Neutrophil (primary cell): ENCODE measurements at regions not wholly inside any gene's neighbourhood (a gene's known extent, or its start where the extent isn't known, plus 50 kb on each side); places are given as distances from the start of the nearest gene placed in this dataset.
A peak's percentile ranks its signal among the peaks of the same experiment; 100 is the strongest.
"Not testable (repeated sequence)": the region's sequence is repeated elsewhere in the genome, so short reads cannot be mapped to it uniquely, and the experiment has no call there.

Experiments
- H3K27ac ChIP-seq: fragments of 200-600 bp; sonication (generic); 2 replicates; pipeline ENCODE4 v1.5.1; 2016; ENCODE audit warnings: mild to moderate bottlenecking, moderate library complexity
- H3K27me3 ChIP-seq: fragments of 200-600 bp; sonication (generic); 2 replicates; pipeline ENCODE4 v1.6.0; 2016; ENCODE audit warnings: mild to moderate bottlenecking
- H3K36me3 ChIP-seq: fragments of 200-600 bp; sonication (generic); 2 replicates; pipeline ENCODE4 v1.5.1; 2017
- H3K4me1 ChIP-seq, 2 experiments: fragments of 200-600 bp in 1 of 2; sonication (generic) in 1 of 2; 1 replicate in 1 of 2; 2 replicates in 1 of 2; pipeline versions ENCODE4 v1.5.1 to v1.6.1; 2013 to 2016; ENCODE audit warnings: low read depth in 1 of 2, low read length in 1 of 2, mild to moderate bottlenecking in 1 of 2, moderate library complexity in 1 of 2; ENCODE audit not compliant: control insufficient read depth in 1 of 2, insufficient read depth in 1 of 2
- H3K4me3 ChIP-seq, 2 experiments: fragments of 200-600 bp in 1 of 2; sonication (generic) in 1 of 2; 1 replicate in 1 of 2; 2 replicates in 1 of 2; pipeline ENCODE4 v1.5.1; 2013 to 2016; ENCODE audit warnings: low read depth in 1 of 2, low read length in 1 of 2, mild to moderate bottlenecking in 1 of 2, moderate library complexity in 1 of 2
- H3K9me3 ChIP-seq: fragments of 200-600 bp; sonication (generic); 2 replicates; pipeline ENCODE4 v1.5.1; 2016
- TF ChIP-seq, protein P1 (sequence below): fragments of 200-600 bp; sonication (generic); IDR thresholded peaks from 2 replicates; pipeline ENCODE4 v1.5.1; 2016; ENCODE audit warnings: antibody characterized with exemption

DNA sequence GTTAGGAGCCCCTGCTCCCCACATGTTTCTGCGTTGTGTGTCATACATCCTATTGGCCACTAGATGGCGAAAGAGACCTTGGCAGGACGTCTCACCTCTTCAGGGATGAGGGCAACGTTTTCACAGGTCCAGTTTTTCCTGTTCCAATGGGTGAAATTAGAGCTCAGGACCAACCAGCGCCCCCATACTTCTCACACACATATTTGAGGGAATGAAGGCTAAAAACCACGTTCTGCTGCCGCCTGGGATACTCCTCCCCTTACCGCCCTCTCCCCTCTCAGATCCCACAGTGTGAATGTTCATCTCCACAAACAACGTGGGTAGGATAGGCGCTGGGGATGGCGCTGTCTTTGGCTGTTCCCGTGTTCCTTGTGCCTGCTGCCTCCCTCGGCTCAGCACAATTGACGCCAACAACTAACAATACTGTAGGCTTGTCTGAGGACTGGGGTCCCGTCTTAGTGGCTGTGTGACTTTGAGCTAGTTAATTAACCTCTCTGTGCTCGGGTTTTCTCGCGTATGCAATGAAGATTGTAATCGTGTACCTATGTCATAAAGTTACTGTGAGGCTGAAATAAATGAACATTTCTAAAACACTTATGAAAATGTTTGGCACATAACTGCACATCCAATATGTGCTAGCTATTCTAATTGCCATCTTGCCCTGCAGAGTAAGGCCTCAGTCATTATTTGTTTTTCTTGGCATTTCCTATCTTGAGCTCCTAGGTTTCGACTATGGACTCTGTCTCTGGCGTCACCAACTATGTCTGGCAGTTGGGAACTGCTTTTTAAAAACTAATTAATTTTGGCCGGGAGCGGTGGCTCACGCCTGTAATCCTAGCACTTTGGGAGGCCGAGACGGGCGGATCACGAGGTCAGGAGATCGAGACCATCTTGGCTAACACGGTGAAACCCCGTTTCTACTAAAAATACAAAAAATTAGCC is 181.3 kb upstream of the STK26 start:
- TF ChIP-seq, protein P1, sequence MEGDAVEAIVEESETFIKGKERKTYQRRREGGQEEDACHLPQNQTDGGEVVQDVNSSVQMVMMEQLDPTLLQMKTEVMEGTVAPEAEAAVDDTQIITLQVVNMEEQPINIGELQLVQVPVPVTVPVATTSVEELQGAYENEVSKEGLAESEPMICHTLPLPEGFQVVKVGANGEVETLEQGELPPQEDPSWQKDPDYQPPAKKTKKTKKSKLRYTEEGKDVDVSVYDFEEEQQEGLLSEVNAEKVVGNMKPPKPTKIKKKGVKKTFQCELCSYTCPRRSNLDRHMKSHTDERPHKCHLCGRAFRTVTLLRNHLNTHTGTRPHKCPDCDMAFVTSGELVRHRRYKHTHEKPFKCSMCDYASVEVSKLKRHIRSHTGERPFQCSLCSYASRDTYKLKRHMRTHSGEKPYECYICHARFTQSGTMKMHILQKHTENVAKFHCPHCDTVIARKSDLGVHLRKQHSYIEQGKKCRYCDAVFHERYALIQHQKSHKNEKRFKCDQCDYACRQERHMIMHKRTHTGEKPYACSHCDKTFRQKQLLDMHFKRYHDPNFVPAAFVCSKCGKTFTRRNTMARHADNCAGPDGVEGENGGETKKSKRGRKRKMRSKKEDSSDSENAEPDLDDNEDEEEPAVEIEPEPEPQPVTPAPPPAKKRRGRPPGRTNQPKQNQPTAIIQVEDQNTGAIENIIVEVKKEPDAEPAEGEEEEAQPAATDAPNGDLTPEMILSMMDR: peak; percentile 76
- Histone ChIP-seq H3K9me3 (no peaks in the 10 kb centered on the region), H3K27me3 (no peaks in the 10 kb centered on the region), H3K4me1 (peaks cover 0 to 3% of the 10 kb centered on the region in 2 experiments), H3K36me3 (no peaks in the 10 kb centered on the region), H3K4me3 (no peak overlapping the region), H3K27ac (no peak overlapping the region)

DNA sequence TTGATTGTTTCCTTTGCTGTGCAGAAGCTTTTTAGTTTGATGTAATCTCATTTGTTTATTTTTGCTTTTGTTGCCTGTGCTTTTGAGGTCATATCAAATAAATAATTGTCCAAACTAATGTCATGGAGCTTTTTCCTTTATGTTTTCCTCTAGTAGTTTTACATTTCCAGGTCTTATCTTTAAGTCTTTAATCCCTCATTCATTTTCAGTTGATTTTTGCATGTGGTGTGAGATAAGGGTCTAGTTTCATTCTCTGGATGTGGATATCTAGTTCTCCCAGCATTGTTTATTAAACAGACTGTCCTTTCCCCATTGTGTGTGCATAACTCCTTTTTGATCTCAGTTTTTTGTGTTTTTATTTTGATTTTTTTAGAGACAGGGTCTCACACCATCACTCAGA is 179.1 kb upstream of the STK26 start:
- no peaks in the 10 kb centered on the region for H3K27me3 ChIP-seq
- H3K4me1 ChIP-seq: peaks cover 0 to 3% of the 10 kb centered on the region in 2 experiments
- no peaks in the 10 kb centered on the region for H3K9me3 ChIP-seq
- H3K27ac ChIP-seq: no peak overlapping the region
- no peaks in the 10 kb centered on the region for H3K36me3 ChIP-seq
- H3K4me3 ChIP-seq: no peak overlapping the region
- TF ChIP-seq, protein P1: no peak

DNA sequence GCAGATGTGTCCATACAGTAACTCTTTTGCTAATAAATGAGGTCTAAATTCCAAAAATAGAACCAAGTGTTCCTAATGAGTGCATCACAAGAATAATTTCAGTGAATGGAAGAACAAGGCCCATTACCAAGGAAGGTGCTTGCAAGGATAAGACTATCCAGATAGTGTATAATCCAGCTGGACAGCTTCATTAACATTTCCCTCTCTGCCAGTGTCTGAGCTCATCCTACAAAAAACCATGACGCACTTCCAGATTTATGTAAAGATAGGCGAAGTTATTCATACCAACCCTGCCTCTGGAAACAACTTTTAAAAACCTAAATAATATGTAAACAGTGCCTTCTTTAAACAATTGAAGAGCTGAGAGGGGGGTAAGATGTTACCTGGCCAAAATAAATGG is 177.9 kb upstream of the STK26 start:
- TF ChIP-seq, protein P1: no peak

DNA sequence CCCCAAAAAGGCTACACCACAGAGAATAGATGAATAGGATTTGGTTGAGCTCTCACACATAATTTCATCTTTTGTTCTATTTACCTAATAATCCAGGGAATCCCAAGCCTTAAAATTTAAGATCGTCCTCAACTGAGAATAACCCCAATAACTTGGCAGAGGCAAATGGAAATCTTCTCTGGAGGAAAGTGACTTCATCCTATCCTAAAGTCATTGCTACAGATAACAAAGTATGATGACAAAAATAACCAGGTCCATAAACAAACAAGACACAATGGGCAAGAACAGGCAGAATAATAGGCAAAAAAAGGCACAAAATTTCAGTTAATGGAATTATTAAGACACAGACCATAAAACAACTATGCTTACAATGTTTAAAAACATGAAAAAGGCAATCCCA is 177.3 kb upstream of the STK26 start:
- H3K27ac ChIP-seq: no peak overlapping the region
- peaks cover 0 to 3% of the 10 kb centered on the region in 2 experiments for H3K4me1 ChIP-seq
- no peaks in the 10 kb centered on the region for H3K27me3 ChIP-seq
- no peak overlapping the region for H3K4me3 ChIP-seq
- no peaks in the 10 kb centered on the region for H3K36me3 ChIP-seq
- TF ChIP-seq, protein P1: no peak
- no peaks in the 10 kb centered on the region for H3K9me3 ChIP-seq

More for the DNA sequence above, 177.9 kb upstream of the STK26 start:
- Histone ChIP-seq H3K4me1 (peaks cover 0 to 3% of the 10 kb centered on the region in 2 experiments), H3K4me3 (no peak overlapping the region), H3K27ac (no peak overlapping the region), H3K9me3 (no peaks in the 10 kb centered on the region), H3K27me3 (no peaks in the 10 kb centered on the region), H3K36me3 (no peaks in the 10 kb centered on the region)

DNA sequence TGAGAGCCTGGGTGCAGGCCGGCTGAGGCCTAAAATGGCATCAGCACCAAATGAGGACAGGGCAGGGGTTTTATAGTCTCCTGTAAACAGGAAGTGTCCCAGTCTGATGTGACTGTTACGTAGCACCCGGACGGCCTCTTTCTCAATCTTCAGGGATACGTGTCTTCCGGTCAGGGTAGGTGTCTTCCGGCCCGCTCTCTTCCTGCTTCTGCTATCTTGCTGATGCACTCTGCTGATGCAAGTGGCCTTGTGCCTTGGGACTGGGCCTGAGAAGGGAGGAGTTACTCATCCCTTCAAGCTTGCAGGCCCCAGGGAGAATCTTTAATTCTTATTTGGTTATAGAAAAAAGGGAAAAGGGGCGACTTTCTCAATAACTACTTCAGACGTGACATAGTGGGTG is 172.1 kb upstream of the STK26 start:
- not testable (repeated sequence) for H3K4me3 ChIP-seq, H3K27ac ChIP-seq, H3K4me1 ChIP-seq, H3K9me3 ChIP-seq, H3K36me3 ChIP-seq, H3K27me3 ChIP-seq

DNA sequence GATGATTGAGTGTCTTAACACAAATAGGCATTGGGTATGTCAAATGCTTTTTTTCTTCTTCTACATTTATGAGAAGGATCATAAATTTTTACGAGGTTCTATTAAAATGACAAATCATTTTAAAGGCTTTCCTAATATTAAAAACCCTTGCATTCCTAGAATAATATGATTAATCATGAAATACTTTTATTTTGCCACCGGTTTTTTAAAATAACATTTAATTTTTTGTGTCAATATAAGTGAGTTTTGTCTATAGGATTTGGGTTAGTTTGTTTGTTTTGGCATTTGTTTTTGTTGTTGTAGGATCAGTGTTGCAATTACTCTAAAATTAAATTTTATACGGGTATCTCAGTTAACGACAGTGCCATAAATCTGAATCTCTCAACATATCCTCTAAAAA is 169.7 kb upstream of the STK26 start:
- no peaks in the 10 kb centered on the region for H3K9me3 ChIP-seq
- H3K36me3 ChIP-seq: no peaks in the 10 kb centered on the region
- no peaks in the 10 kb centered on the region for H3K27me3 ChIP-seq
- H3K4me3 ChIP-seq: no peak overlapping the region
- no peak overlapping the region for H3K27ac ChIP-seq
- peaks cover 4% of the 10 kb centered on the region in 2 experiments for H3K4me1 ChIP-seq
- TF ChIP-seq, protein P1: no peak
